ENCODE measurements at regions not wholly inside any gene's neighbourhood (a gene's known extent, or its start where the extent isn't known, plus 50 kb on each side); places are given as distances from the start of the nearest gene placed in this dataset.

GRCh38 chr2:186980787-186981550 lies 132.0 kb upstream of the ZSWIM2 start:
- WGBS = 86% methylated on average over 11 of the region's 11 CpGs
- intact Hi-C loops (cut with DNase I) = no loop called here
- peak; percentile 64 for DNase-seq (ENCODE audit: extremely low spot score)
- Histone ChIP-seq H3K27me3 (no peaks in the 10 kb centered on the region), H3K4me1 (no peaks in the 10 kb centered on the region), H3K27ac (replicated peaks in 1 of 4) (no peak overlapping the region), H3K4me3 (no peak overlapping the region), H3K36me3 (no peaks in the 10 kb centered on the region), H3K9me3 (no peaks in the 10 kb centered on the region)
- TF ChIP-seq CTCF (IDR thresholded peaks at IDR 0.05) = no peak
- no peak for TF ChIP-seq POLR2AphosphoS5 (IDR thresholded peaks at IDR 0.05)
- TF ChIP-seq POLR2A (IDR thresholded peaks at IDR 0.05; ENCODE audit: low read depth) = no peak
- no peak for TF ChIP-seq EP300 (IDR thresholded peaks at IDR 0.05)

- no peak for TF ChIP-seq CTCF (IDR thresholded peaks at IDR 0.05)
- no peak for TF ChIP-seq POLR2AphosphoS5 (IDR thresholded peaks at IDR 0.05)
- TF ChIP-seq POLR2A (IDR thresholded peaks at IDR 0.05; ENCODE audit: low read depth) = no peak
- TF ChIP-seq EP300 (IDR thresholded peaks at IDR 0.05) = no peak
- Histone ChIP-seq H3K27ac (replicated peaks in 1 of 4) (no peak overlapping the region), H3K9me3 (no peaks in the 10 kb centered on the region), H3K4me3 (no peak overlapping the region), H3K27me3 (no peaks in the 10 kb centered on the region), H3K4me1 (no peaks in the 10 kb centered on the region), H3K36me3 (no peaks in the 10 kb centered on the region)
- DNase-seq (ENCODE audit: extremely low spot score) = no peak
- intact Hi-C loops (cut with DNase I) = no loop called here
- WGBS = 98% methylated on average over 2 of the region's 2 CpGs
Measured at GRCh38 chr2:186980117-186980442, 131.1 kb upstream of the ZSWIM2 start.

- H3K27ac ChIP-seq (replicated peaks in 1 of 4) = no peak overlapping the region
- peak; percentile 90 for DNase-seq (ENCODE audit: extremely low spot score)
- H3K27me3 ChIP-seq = no peaks in the 10 kb centered on the region
- TF ChIP-seq POLR2A (IDR thresholded peaks at IDR 0.05; ENCODE audit: low read depth) (no peak), POLR2AphosphoS5 (IDR thresholded peaks at IDR 0.05) (no peak), EP300 (IDR thresholded peaks at IDR 0.05) (no peak)
- no peaks in the 10 kb centered on the region for H3K9me3 ChIP-seq
- H3K4me1 ChIP-seq = no peaks in the 10 kb centered on the region
- H3K36me3 ChIP-seq = no peaks in the 10 kb centered on the region
- intact Hi-C loops (cut with DNase I) = no loop called here
- WGBS = 93% methylated on average over 6 of the region's 10 CpGs
- H3K4me3 ChIP-seq = no peak overlapping the region
Measured at GRCh38 chr2:186979439-186980116, 130.6 kb upstream of the ZSWIM2 start.

- no peaks in the 10 kb centered on the region for H3K27me3 ChIP-seq
- TF ChIP-seq POLR2AphosphoS5 (IDR thresholded peaks at IDR 0.05) (no peak), CTCF (IDR thresholded peaks at IDR 0.05) (no peak), POLR2A (IDR thresholded peaks at IDR 0.05; ENCODE audit: low read depth) (no peak), EP300 (IDR thresholded peaks at IDR 0.05) (no peak)
- H3K4me1 ChIP-seq = no peaks in the 10 kb centered on the region
- DNase-seq (ENCODE audit: extremely low spot score) = no peak
- H3K4me3 ChIP-seq = no peak overlapping the region
- no peaks in the 10 kb centered on the region for H3K9me3 ChIP-seq
- H3K27ac ChIP-seq (replicated peaks in 1 of 4) = no peak overlapping the region
- WGBS = 92% methylated on average over 3 of the region's 3 CpGs
- intact Hi-C loops (cut with DNase I) = no loop called here
- H3K36me3 ChIP-seq = no peaks in the 10 kb centered on the region
Measured at GRCh38 chr2:186977433-186978045, 128.6 kb upstream of the ZSWIM2 start.

- no peak for DNase-seq (ENCODE audit: extremely low spot score)
- no peak overlapping the region for H3K27ac ChIP-seq (replicated peaks in 1 of 4)
- no peaks in the 10 kb centered on the region for H3K9me3 ChIP-seq
- intact Hi-C loops (cut with DNase I) = no loop called here
- TF ChIP-seq POLR2A (IDR thresholded peaks at IDR 0.05; ENCODE audit: low read depth) (no peak), POLR2AphosphoS5 (IDR thresholded peaks at IDR 0.05) (no peak), CTCF (IDR thresholded peaks at IDR 0.05) (no peak), EP300 (IDR thresholded peaks at IDR 0.05) (no peak)
- no peaks in the 10 kb centered on the region for H3K27me3 ChIP-seq
- no peaks in the 10 kb centered on the region for H3K36me3 ChIP-seq
- WGBS = 92% methylated on average over 5 of the region's 5 CpGs
- H3K4me1 ChIP-seq = no peaks in the 10 kb centered on the region
- H3K4me3 ChIP-seq = no peak overlapping the region
Measured at GRCh38 chr2:186976329-186976728, 127.4 kb upstream of the ZSWIM2 start.
